ENCODE measurements at regions not wholly inside any gene's neighbourhood (a gene's known extent, or its start where the extent isn't known, plus 50 kb on each side); places are given as distances from the start of the nearest gene placed in this dataset.

DNA sequence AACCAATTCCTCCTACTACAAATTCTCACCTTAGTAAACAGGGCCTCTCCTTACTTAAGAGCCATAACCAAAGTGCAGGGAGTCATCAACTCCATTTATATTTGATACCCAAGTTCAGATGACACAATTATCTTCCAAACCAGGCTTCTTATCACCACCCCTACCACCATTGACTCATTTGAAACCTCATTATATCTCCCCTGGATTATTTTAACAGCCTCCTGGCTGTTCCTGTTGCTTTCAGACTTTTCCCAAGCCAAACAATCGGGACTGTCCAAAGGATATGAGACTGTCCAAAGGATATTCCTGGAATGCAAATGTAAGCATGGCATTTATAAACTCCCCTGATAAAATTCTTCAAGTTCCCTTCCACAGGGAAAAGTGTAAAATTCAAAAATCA is 394.3 kb downstream of the MAFB start (continued):
- TF ChIP-seq ZNF558 (tag by site-specific recombination; IDR thresholded peaks at IDR 0.05) (no peak), SETDB1 (IDR thresholded peaks at IDR 0.05; ENCODE audit: insufficient read length, low read length) (no peak), ZNF19 (tag by site-specific recombination; IDR thresholded peaks at IDR 0.05; ENCODE audit: low read depth) (no peak), TSHZ1 (tag by site-specific recombination; IDR thresholded peaks at IDR 0.05; ENCODE audit: borderline replicate concordance) (no peak)

DNA sequence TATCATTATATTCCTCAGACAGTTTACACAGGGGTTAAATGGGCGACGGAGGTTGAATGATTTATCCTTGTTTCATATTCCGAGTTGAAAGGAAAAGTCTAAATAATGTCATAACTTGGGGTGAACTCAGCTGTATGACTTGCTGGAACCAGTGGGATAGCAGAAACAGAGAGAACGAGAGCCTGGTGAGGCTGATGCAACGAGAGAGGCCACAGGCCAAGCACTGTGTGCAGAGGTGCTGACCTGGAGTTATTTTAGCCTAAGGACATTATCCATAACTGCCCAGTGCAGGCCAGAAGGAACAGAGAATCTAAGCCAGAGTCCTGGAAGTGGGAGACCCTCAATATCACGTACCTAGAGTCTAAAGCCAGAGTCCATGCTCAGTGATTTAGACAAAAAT is 394.9 kb downstream of the MAFB start:
- ChIA-PET POLR2A (no interaction called here), CTCF (no interaction called here)
- Histone ChIP-seq H3K27ac (ENCODE audit: extremely low read depth, low read depth, low read length) (no peak overlapping the region), H3K4me3 (ENCODE audit: low read depth, low read length) (no peak overlapping the region), H3K36me3 (ENCODE audit: control insufficient read depth in 2 of 2, insufficient read depth in 1 of 2, low read length in 2 of 2) (no peaks in the 10 kb centered on the region), H3K9me3 (ENCODE audit: control insufficient read depth, insufficient read depth, low read depth, low read length) (no peaks in the 10 kb centered on the region), H3K4me1 (ENCODE audit: control insufficient read depth, insufficient read depth, low read length) (no peaks in the 10 kb centered on the region)
- TF ChIP-seq MZF1 (tag by site-specific recombination; IDR thresholded peaks at IDR 0.05; ENCODE audit: borderline replicate concordance) (no peak), ZNF146 (tag by site-specific recombination; IDR thresholded peaks at IDR 0.05) (no peak), ZNF16 (tag by site-specific recombination; IDR thresholded peaks at IDR 0.05; ENCODE audit: low read depth) (no peak)

GRCh38 chr20:40293740-40294139 is 395.3 kb downstream of the MAFB start:
- ChIA-PET POLR2A (no interaction called here), CTCF (no interaction called here)
- H3K9me3 ChIP-seq (ENCODE audit: control insufficient read depth, insufficient read depth, low read depth, low read length): no peaks in the 10 kb centered on the region
- H3K36me3 ChIP-seq (ENCODE audit: control insufficient read depth in 2 of 2, insufficient read depth in 1 of 2, low read length in 2 of 2): no peaks in the 10 kb centered on the region
- no peaks in the 10 kb centered on the region for H3K4me1 ChIP-seq (ENCODE audit: control insufficient read depth, insufficient read depth, low read length)
- TF ChIP-seq SALL2 (tag by site-specific recombination; IDR thresholded peaks at IDR 0.05; ENCODE audit: borderline replicate concordance) (no peak), ZNF549 (tag by site-specific recombination; IDR thresholded peaks at IDR 0.05) (no peak), ZNF555 (tag by site-specific recombination; conservative IDR thresholded peaks at IDR 0.05) (no peak), ZNF19 (tag by site-specific recombination; IDR thresholded peaks at IDR 0.05; ENCODE audit: low read depth) (no peak), HOXA7 (CRISPR knock-in tag; IDR thresholded peaks at IDR 0.05; ENCODE audit: borderline replicate concordance) (no peak), ZNF785 (tag by site-specific recombination; IDR thresholded peaks at IDR 0.05) (no peak), ZFP69B (tag by site-specific recombination; IDR thresholded peaks at IDR 0.05) (no peak), ZIC2 (tag by site-specific recombination; IDR thresholded peaks at IDR 0.05) (no peak), ZNF37A (tag by site-specific recombination; IDR thresholded peaks at IDR 0.05) (no peak), MEIS1 (CRISPR knock-in tag; IDR thresholded peaks at IDR 0.05; ENCODE audit: borderline replicate concordance) (no peak), GLIS1 (tag by site-specific recombination; IDR thresholded peaks at IDR 0.05) (no peak), ZNF184 (tag by site-specific recombination; IDR thresholded peaks at IDR 0.05) (no peak), ZNF629 (tag by site-specific recombination; IDR thresholded peaks at IDR 0.05) (no peak), KLF8 (tag by site-specific recombination; IDR thresholded peaks at IDR 0.05) (no peak), ZNF701 (tag by site-specific recombination; IDR thresholded peaks at IDR 0.05) (no peak), ZBTB26 (tag by site-specific recombination; optimal IDR thresholded peaks at IDR 0.05) (no peak), OVOL3 (tag by site-specific recombination; IDR thresholded peaks at IDR 0.05) (no peak), ZBTB10 (tag by site-specific recombination; IDR thresholded peaks at IDR 0.05) (no peak)
- no peak overlapping the region for H3K4me3 ChIP-seq (ENCODE audit: low read depth, low read length)
- no peak overlapping the region for H3K27ac ChIP-seq (ENCODE audit: extremely low read depth, low read depth, low read length)

Measured in HEK293 (cell line).